PFSK-1 (cell line): ENCODE measurements at regions not wholly inside any gene's neighbourhood (a gene's known extent, or its start where the extent isn't known, plus 50 kb on each side); places are given as distances from the start of the nearest gene placed in this dataset.

Experiments used
- FOXP2 ChIP-seq: optimal IDR thresholded peaks from 2 replicates; pipeline ENCODE3; 2011; ENCODE audit warnings: borderline replicate concordance, control low read depth, inconsistent platforms; ENCODE audit not compliant: insufficient read depth; ENCODE audit errors: extremely low read length, extremely low read depth
- POLR2AphosphoS5 ChIP-seq: IDR thresholded peaks from 2 replicates; pipeline ENCODE4 v1.6.1; 2012; ENCODE audit warnings: low read depth, mild to moderate bottlenecking, control low read depth, low read length, moderate library complexity
- SIN3A ChIP-seq: IDR thresholded peaks from 2 replicates; pipeline ENCODE4 v1.6.1; 2012; ENCODE audit warnings: mild to moderate bottlenecking, low read length, moderate library complexity, borderline replicate concordance; ENCODE audit not compliant: insufficient read depth
- TAF1 ChIP-seq: IDR thresholded peaks from 2 replicates; pipeline ENCODE4 v1.6.1; 2012; ENCODE audit warnings: low read length, control low read depth, borderline replicate concordance; ENCODE audit not compliant: insufficient read depth
- TF ChIP-seq, protein P1 (sequence below), 2 experiments: IDR thresholded peaks; 2 replicates each; pipeline versions ENCODE4 v1.6.1 to v1.8.0; 2011 to 2012; ENCODE audit warnings: low read depth in 2 of 2, low read length in 2 of 2, control low read depth in 1 of 2, inconsistent platforms in 1 of 2, mild to moderate bottlenecking in 1 of 2, moderate library complexity in 1 of 2; ENCODE audit not compliant: insufficient read depth in 1 of 2

GRCh38 chr12:87782838-87783237, 246.4 kb downstream of the C12orf50 start:
- TF ChIP-seq POLR2AphosphoS5 (no peak), TAF1 (no peak), SIN3A (no peak), FOXP2 (no peak)
- TF ChIP-seq, protein P1, sequence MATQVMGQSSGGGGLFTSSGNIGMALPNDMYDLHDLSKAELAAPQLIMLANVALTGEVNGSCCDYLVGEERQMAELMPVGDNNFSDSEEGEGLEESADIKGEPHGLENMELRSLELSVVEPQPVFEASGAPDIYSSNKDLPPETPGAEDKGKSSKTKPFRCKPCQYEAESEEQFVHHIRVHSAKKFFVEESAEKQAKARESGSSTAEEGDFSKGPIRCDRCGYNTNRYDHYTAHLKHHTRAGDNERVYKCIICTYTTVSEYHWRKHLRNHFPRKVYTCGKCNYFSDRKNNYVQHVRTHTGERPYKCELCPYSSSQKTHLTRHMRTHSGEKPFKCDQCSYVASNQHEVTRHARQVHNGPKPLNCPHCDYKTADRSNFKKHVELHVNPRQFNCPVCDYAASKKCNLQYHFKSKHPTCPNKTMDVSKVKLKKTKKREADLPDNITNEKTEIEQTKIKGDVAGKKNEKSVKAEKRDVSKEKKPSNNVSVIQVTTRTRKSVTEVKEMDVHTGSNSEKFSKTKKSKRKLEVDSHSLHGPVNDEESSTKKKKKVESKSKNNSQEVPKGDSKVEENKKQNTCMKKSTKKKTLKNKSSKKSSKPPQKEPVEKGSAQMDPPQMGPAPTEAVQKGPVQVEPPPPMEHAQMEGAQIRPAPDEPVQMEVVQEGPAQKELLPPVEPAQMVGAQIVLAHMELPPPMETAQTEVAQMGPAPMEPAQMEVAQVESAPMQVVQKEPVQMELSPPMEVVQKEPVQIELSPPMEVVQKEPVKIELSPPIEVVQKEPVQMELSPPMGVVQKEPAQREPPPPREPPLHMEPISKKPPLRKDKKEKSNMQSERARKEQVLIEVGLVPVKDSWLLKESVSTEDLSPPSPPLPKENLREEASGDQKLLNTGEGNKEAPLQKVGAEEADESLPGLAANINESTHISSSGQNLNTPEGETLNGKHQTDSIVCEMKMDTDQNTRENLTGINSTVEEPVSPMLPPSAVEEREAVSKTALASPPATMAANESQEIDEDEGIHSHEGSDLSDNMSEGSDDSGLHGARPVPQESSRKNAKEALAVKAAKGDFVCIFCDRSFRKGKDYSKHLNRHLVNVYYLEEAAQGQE (IDR thresholded peaks at IDR 0.05; ENCODE audit: insufficient read depth in 1 of 2, low read depth in 2 of 2, low read length in 2 of 2) = no peak
